ENCODE measurements at regions not wholly inside any gene's neighbourhood (a gene's known extent, or its start where the extent isn't known, plus 50 kb on each side); places are given as distances from the start of the nearest gene placed in this dataset.

GRCh38 chr1:57594002-57594401 is 170.1 kb upstream of the DAB1 start:
- no peaks in the 10 kb centered on the region for H3K36me3 ChIP-seq (ENCODE audit: control insufficient read depth, insufficient read depth, low read length)
- DNase-seq (ENCODE audit: extremely low read depth, insufficient read length) = no peak
- TF ChIP-seq CTCF (IDR thresholded peaks at IDR 0.05; ENCODE audit: insufficient read depth, low read length, poor library complexity, severe bottlenecking) = no peak
- H3K4me3 ChIP-seq (replicated peaks; ENCODE audit: low read depth, low read length) = no peak overlapping the region
- no peaks in the 10 kb centered on the region for H3K27me3 ChIP-seq (replicated peaks; ENCODE audit: control insufficient read depth, insufficient read depth, low read length)

- TF ChIP-seq CTCF (IDR thresholded peaks at IDR 0.05; ENCODE audit: insufficient read depth, low read length, poor library complexity, severe bottlenecking) = no peak
- Histone ChIP-seq H3K36me3 (ENCODE audit: control insufficient read depth, insufficient read depth, low read length) (no peaks in the 10 kb centered on the region), H3K27me3 (replicated peaks; ENCODE audit: control insufficient read depth, insufficient read depth, low read length) (no peaks in the 10 kb centered on the region), H3K4me3 (replicated peaks; ENCODE audit: low read depth, low read length) (no peak overlapping the region)
- no peak for DNase-seq (ENCODE audit: extremely low read depth, insufficient read length)
Measured at GRCh38 chr1:57591842-57592241, 168.0 kb upstream of the DAB1 start.

GRCh38 chr1:57590978-57591377 is 167.1 kb upstream of the DAB1 start:
- Histone ChIP-seq H3K36me3 (ENCODE audit: control insufficient read depth, insufficient read depth, low read length) (no peaks in the 10 kb centered on the region), H3K4me3 (replicated peaks; ENCODE audit: low read depth, low read length) (no peak overlapping the region), H3K27me3 (replicated peaks; ENCODE audit: control insufficient read depth, insufficient read depth, low read length) (no peaks in the 10 kb centered on the region)
- no peak for DNase-seq (ENCODE audit: extremely low read depth, insufficient read length)
- TF ChIP-seq CTCF (IDR thresholded peaks at IDR 0.05; ENCODE audit: insufficient read depth, low read length, poor library complexity, severe bottlenecking) = no peak

- TF ChIP-seq CTCF (IDR thresholded peaks at IDR 0.05; ENCODE audit: insufficient read depth, low read length, poor library complexity, severe bottlenecking) = no peak
- DNase-seq (ENCODE audit: extremely low read depth, insufficient read length) = no peak
- H3K4me3 ChIP-seq (replicated peaks; ENCODE audit: low read depth, low read length) = no peak overlapping the region
- no peaks in the 10 kb centered on the region for H3K27me3 ChIP-seq (replicated peaks; ENCODE audit: control insufficient read depth, insufficient read depth, low read length)
- no peaks in the 10 kb centered on the region for H3K36me3 ChIP-seq (ENCODE audit: control insufficient read depth, insufficient read depth, low read length)
Measured at GRCh38 chr1:57586842-57587241, 163.0 kb upstream of the DAB1 start.

- DNase-seq (ENCODE audit: extremely low read depth, insufficient read length) = no peak
- TF ChIP-seq CTCF (IDR thresholded peaks at IDR 0.05; ENCODE audit: insufficient read depth, low read length, poor library complexity, severe bottlenecking) = no peak
- no peaks in the 10 kb centered on the region for H3K27me3 ChIP-seq (replicated peaks; ENCODE audit: control insufficient read depth, insufficient read depth, low read length)
Measured at GRCh38 chr1:57578680-57579079, 154.8 kb upstream of the DAB1 start.

GRCh38 chr1:57578099-57578498 is 154.2 kb upstream of the DAB1 start:
- H3K27me3 ChIP-seq (replicated peaks; ENCODE audit: control insufficient read depth, insufficient read depth, low read length) = no peaks in the 10 kb centered on the region
- no peak overlapping the region for H3K4me3 ChIP-seq (replicated peaks; ENCODE audit: low read depth, low read length)
- no peak for TF ChIP-seq CTCF (IDR thresholded peaks at IDR 0.05; ENCODE audit: insufficient read depth, low read length, poor library complexity, severe bottlenecking)
- H3K36me3 ChIP-seq (ENCODE audit: control insufficient read depth, insufficient read depth, low read length) = no peaks in the 10 kb centered on the region
- DNase-seq (ENCODE audit: extremely low read depth, insufficient read length) = no peak

More at GRCh38 chr1:57578680-57579079, 154.8 kb upstream of the DAB1 start:
- no peaks in the 10 kb centered on the region for H3K36me3 ChIP-seq (ENCODE audit: control insufficient read depth, insufficient read depth, low read length)
- H3K4me3 ChIP-seq (replicated peaks; ENCODE audit: low read depth, low read length) = no peak overlapping the region

Measured in GM06990 (cell line).